ENCODE measurements at regions not wholly inside any gene's neighbourhood (a gene's known extent, or its start where the extent isn't known, plus 50 kb on each side); places are given as distances from the start of the nearest gene placed in this dataset.

DNA sequence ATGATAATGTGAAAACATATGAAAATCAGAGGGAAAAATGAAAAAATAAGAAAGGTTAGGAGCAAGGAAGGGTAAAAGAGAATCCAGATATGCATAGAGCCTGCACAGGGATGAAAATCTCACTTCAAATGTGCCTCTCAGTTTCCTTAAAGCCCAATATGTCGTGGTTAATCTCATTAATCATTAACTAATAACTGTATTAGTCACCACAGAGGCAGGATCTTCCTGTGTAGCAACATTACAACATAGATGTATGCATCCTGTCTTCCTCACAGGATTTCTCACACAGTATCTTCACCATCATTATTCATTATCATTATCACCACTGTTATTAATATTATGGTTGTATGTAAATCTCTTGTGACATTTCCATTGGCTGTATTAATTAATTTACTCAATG lies 361.2 kb upstream of the SOX11 start:
- CTCF ChIA-PET, result no interaction called here
- no TSS peak for BruUV-seq (replicated peaks)
- Histone ChIP-seq H2AFZ (ENCODE audit: low read depth, low read length, poor library complexity, severe bottlenecking) (no peak overlapping the region), H3K36me3 (ENCODE audit: control insufficient read depth in 1 of 2, insufficient read depth in 2 of 2, low read length in 2 of 2) (no peaks in the 10 kb centered on the region), H3K27ac (ENCODE audit: low read depth, low read length) (no peak overlapping the region), H3K9ac (ENCODE audit: low read length) (no peak overlapping the region), H4K20me1 (ENCODE audit: insufficient read depth) (no peaks in the 10 kb centered on the region), H3K9me2 (ENCODE audit: insufficient read depth) (no peaks in the 10 kb centered on the region), H3K4me2 (ENCODE audit: low read length) (no peak overlapping the region), H3K4me3 (replicated peaks in 1 of 2; ENCODE audit: low read depth in 1 of 2, low read length in 2 of 2) (no peak overlapping the region), H3K9me3 (ENCODE audit: control insufficient read depth in 1 of 2, insufficient read depth in 1 of 2, low read depth in 1 of 2, low read length in 2 of 2) (peaks cover 10 to 23% of the 10 kb centered on the region in 2 experiments; a peak in 2 of 4 replicates), H3K79me2 (ENCODE audit: insufficient read depth, low read length) (no peaks in the 10 kb centered on the region), H3K27me3 (ENCODE audit: insufficient read depth, low read length) (no peaks in the 10 kb centered on the region), H3K4me1 (ENCODE audit: control insufficient read depth in 1 of 2, insufficient read depth in 2 of 2, low read length in 2 of 2) (no peaks in the 10 kb centered on the region)
- TF ChIP-seq, protein P1, sequence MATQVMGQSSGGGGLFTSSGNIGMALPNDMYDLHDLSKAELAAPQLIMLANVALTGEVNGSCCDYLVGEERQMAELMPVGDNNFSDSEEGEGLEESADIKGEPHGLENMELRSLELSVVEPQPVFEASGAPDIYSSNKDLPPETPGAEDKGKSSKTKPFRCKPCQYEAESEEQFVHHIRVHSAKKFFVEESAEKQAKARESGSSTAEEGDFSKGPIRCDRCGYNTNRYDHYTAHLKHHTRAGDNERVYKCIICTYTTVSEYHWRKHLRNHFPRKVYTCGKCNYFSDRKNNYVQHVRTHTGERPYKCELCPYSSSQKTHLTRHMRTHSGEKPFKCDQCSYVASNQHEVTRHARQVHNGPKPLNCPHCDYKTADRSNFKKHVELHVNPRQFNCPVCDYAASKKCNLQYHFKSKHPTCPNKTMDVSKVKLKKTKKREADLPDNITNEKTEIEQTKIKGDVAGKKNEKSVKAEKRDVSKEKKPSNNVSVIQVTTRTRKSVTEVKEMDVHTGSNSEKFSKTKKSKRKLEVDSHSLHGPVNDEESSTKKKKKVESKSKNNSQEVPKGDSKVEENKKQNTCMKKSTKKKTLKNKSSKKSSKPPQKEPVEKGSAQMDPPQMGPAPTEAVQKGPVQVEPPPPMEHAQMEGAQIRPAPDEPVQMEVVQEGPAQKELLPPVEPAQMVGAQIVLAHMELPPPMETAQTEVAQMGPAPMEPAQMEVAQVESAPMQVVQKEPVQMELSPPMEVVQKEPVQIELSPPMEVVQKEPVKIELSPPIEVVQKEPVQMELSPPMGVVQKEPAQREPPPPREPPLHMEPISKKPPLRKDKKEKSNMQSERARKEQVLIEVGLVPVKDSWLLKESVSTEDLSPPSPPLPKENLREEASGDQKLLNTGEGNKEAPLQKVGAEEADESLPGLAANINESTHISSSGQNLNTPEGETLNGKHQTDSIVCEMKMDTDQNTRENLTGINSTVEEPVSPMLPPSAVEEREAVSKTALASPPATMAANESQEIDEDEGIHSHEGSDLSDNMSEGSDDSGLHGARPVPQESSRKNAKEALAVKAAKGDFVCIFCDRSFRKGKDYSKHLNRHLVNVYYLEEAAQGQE (IDR thresholded peaks at IDR 0.05; ENCODE audit: low read depth), result no peak
- TF ChIP-seq ZFX (IDR thresholded peaks at IDR 0.05) (no peak), SIN3A (IDR thresholded peaks at IDR 0.05; ENCODE audit: low read depth) (no peak), SRF (IDR thresholded peaks at IDR 0.05; ENCODE audit: low read depth) (no peak), POLR2AphosphoS5 (IDR thresholded peaks at IDR 0.05; ENCODE audit: low read depth, low read length) (no peak), EZH2phosphoT487 (IDR thresholded peaks at IDR 0.05; ENCODE audit: borderline replicate concordance) (no peak), EGR1 (IDR thresholded peaks at IDR 0.05; ENCODE audit: low read depth) (no peak), ZNF274 (IDR thresholded peaks at IDR 0.05; ENCODE audit: low read depth, low read length) (no peak), SP1 (IDR thresholded peaks at IDR 0.05; ENCODE audit: low read depth) (no peak), RAD21 (IDR thresholded peaks at IDR 0.05; ENCODE audit: low read depth) (no peak)
- TF ChIP-seq, protein P2, sequence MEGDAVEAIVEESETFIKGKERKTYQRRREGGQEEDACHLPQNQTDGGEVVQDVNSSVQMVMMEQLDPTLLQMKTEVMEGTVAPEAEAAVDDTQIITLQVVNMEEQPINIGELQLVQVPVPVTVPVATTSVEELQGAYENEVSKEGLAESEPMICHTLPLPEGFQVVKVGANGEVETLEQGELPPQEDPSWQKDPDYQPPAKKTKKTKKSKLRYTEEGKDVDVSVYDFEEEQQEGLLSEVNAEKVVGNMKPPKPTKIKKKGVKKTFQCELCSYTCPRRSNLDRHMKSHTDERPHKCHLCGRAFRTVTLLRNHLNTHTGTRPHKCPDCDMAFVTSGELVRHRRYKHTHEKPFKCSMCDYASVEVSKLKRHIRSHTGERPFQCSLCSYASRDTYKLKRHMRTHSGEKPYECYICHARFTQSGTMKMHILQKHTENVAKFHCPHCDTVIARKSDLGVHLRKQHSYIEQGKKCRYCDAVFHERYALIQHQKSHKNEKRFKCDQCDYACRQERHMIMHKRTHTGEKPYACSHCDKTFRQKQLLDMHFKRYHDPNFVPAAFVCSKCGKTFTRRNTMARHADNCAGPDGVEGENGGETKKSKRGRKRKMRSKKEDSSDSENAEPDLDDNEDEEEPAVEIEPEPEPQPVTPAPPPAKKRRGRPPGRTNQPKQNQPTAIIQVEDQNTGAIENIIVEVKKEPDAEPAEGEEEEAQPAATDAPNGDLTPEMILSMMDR (IDR thresholded peaks at IDR 0.05 in 2 of 3, conservative IDR thresholded peaks at IDR 0.05 in 1 of 3; ENCODE audit: borderline replicate concordance in 1 of 3, insufficient read depth in 1 of 3, low read depth in 2 of 3, low read length in 2 of 3), result no peak
- TF ChIP-seq, protein P3, sequence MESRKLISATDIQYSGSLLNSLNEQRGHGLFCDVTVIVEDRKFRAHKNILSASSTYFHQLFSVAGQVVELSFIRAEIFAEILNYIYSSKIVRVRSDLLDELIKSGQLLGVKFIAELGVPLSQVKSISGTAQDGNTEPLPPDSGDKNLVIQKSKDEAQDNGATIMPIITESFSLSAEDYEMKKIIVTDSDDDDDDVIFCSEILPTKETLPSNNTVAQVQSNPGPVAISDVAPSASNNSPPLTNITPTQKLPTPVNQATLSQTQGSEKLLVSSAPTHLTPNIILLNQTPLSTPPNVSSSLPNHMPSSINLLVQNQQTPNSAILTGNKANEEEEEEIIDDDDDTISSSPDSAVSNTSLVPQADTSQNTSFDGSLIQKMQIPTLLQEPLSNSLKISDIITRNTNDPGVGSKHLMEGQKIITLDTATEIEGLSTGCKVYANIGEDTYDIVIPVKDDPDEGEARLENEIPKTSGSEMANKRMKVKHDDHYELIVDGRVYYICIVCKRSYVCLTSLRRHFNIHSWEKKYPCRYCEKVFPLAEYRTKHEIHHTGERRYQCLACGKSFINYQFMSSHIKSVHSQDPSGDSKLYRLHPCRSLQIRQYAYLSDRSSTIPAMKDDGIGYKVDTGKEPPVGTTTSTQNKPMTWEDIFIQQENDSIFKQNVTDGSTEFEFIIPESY (IDR thresholded peaks at IDR 0.05; ENCODE audit: extremely low read depth, insufficient replicate concordance, low read length), result no peak
- RAD21 ChIA-PET (ENCODE audit: low non-redundant PET in 1 of 2, low total read pairs in 2 of 2, uncharacterized antibody in 2 of 2, unreplicated experiment in 2 of 2), result no interaction called here
- ATAC-seq (no peak), DNase-seq (ENCODE audit: low read depth, low spot score) (no peak)
- POLR2A ChIA-PET, result no interaction called here
- intact Hi-C loops (cut with micrococcal nuclease), result no loop called here
